Lower lobe of right lung (tissue), 2 donors: ENCODE measurements at regions not wholly inside any gene's neighbourhood (a gene's known extent, or its start where the extent isn't known, plus 50 kb on each side); places are given as distances from the start of the nearest gene placed in this dataset.

Source experiments
- ATAC-seq, 2 donors: fragments of 200-7000 bp; cut with Tn5 transposase; one replicate each; pipeline ENCODE4 v1.9.1; 2020 to 2022; ENCODE audit warnings: mild to moderate bottlenecking in 2 of 2, moderate library complexity in 2 of 2
- DNase-seq: peaks from one replicate; pipeline ENCODE4 v3.0.0-alpha.2; 2020
- H3K27ac ChIP-seq: fragments of 200-600 bp; one replicate; pipeline ENCODE4 v1.8.0; 2022
- H3K27me3 ChIP-seq: fragments of 200-600 bp; one replicate; pipeline ENCODE4 v1.8.0; 2022; ENCODE audit warnings: low read depth
- H3K36me3 ChIP-seq: fragments of 200-600 bp; one replicate; pipeline ENCODE4 v1.8.0; 2022; ENCODE audit warnings: mild to moderate bottlenecking
- H3K4me1 ChIP-seq: fragments of 200-600 bp; one replicate; pipeline ENCODE4 v1.8.0; 2022
- H3K4me3 ChIP-seq: fragments of 200-600 bp; one replicate; pipeline ENCODE4 v1.8.0; 2022; ENCODE audit warnings: mild to moderate bottlenecking
- H3K9me3 ChIP-seq: fragments of 200-600 bp; one replicate; pipeline ENCODE4 v1.8.0; 2022
- CTCF ChIP-seq: fragments of 200-600 bp; IDR thresholded peaks from one replicate; pipeline ENCODE4 v1.8.0; 2022; ENCODE audit warnings: antibody characterized with exemption, mild to moderate bottlenecking
- intact Hi-C: fragments of 100-400 bp; cut with DNase I; formaldehyde crosslinking; loops from one replicate; pipeline ENCODE4 v1.11.0; 2022
- donor health status: DM: no; HTN: yes; CAD: no; lungs with severe emphysema.

DNA sequence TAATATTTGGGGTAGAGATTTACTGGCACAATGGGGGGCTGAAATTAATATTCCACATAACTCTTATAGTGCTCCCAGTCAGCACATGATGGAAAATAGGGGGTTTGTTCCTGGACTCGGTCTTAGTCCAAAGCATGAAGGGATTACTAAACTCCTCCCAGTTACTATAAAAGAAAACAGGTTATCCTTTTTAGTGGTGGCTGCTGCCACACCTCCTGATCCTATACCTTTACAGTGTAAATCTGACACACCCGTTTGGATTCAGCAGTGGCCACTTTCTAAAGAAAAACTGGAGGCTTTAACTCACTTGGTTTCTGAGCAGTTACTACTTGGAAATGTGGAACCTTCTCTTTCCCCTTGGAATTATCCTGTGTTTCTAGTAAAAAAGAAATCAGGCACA lies 572.9 kb upstream of the PTGER4 start:
- intact Hi-C loops = no loop called here
- Histone ChIP-seq H3K4me1 (no peaks in the 10 kb centered on the region), H3K27me3 (no peaks in the 10 kb centered on the region), H3K9me3 (no peaks in the 10 kb centered on the region), H3K36me3 (no peaks in the 10 kb centered on the region), H3K4me3 (no peak overlapping the region), H3K27ac (no peak overlapping the region)
- no peak for ATAC-seq
- no peak for DNase-seq
- TF ChIP-seq CTCF = no peak

DNA sequence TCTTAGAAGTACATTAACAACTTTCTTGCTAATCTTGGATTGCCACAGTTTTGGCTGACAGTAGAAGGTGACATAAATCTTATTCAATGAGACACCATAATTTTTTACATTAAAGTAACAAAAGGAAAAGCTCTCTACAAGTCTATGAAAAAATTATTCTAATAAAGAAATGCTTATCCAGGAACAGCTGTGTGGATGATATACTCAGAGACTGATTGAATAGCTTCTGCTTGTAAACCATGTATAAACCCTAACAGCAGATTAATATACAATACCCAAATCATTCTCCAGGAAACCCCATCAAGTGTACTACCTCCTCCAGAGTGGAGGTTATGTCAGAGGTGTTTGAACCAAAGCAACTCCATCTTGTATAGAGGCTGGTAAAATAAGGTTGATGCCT lies 581.4 kb upstream of the PTGER4 start:
- DNase-seq = no peak
- Histone ChIP-seq H3K27ac (no peak overlapping the region), H3K36me3 (no peaks in the 10 kb centered on the region), H3K4me3 (no peak overlapping the region), H3K27me3 (no peaks in the 10 kb centered on the region), H3K4me1 (no peaks in the 10 kb centered on the region), H3K9me3 (no peaks in the 10 kb centered on the region)
- intact Hi-C loops = no loop called here
- TF ChIP-seq CTCF = no peak
- no peak for ATAC-seq

GRCh38 chr5:40093550-40093949 lies 586.2 kb upstream of the PTGER4 start:
- no peaks in the 10 kb centered on the region for H3K4me1 ChIP-seq
- no peaks in the 10 kb centered on the region for H3K36me3 ChIP-seq
- intact Hi-C loops = no loop called here
- H3K27ac ChIP-seq = no peak overlapping the region
- no peak overlapping the region for H3K4me3 ChIP-seq
- peaks cover 3% of the 10 kb centered on the region for H3K9me3 ChIP-seq
- ATAC-seq = no peak
- TF ChIP-seq CTCF = no peak
- H3K27me3 ChIP-seq = no peaks in the 10 kb centered on the region
- no peak for DNase-seq

GRCh38 chr5:40089269-40089668 lies 590.4 kb upstream of the PTGER4 start:
- intact Hi-C loops = no loop called here
- Histone ChIP-seq H3K27ac (no peak overlapping the region), H3K27me3 (no peaks in the 10 kb centered on the region), H3K36me3 (no peaks in the 10 kb centered on the region), H3K4me3 (no peak overlapping the region), H3K4me1 (no peaks in the 10 kb centered on the region), H3K9me3 (peaks cover 3% of the 10 kb centered on the region)
- ATAC-seq = no peak
- DNase-seq = no peak
- no peak for TF ChIP-seq CTCF

GRCh38 chr5:40084614-40085013 lies 595.1 kb upstream of the PTGER4 start:
- no peaks in the 10 kb centered on the region for H3K9me3 ChIP-seq
- ATAC-seq = no peak
- no peaks in the 10 kb centered on the region for H3K36me3 ChIP-seq
- H3K27ac ChIP-seq = no peak overlapping the region
- H3K27me3 ChIP-seq = peaks cover 4% of the 10 kb centered on the region
- H3K4me1 ChIP-seq = no peaks in the 10 kb centered on the region
- no peak for DNase-seq
- no peak overlapping the region for H3K4me3 ChIP-seq
- intact Hi-C loops = no loop called here
- TF ChIP-seq CTCF = no peak

- DNase-seq (no peak), ATAC-seq (no peak)
- Histone ChIP-seq H3K27me3 (peaks cover 8% of the 10 kb centered on the region), H3K4me3 (no peak overlapping the region), H3K27ac (no peak overlapping the region), H3K36me3 (no peaks in the 10 kb centered on the region), H3K4me1 (peaks cover 5% of the 10 kb centered on the region), H3K9me3 (no peaks in the 10 kb centered on the region)
- TF ChIP-seq CTCF = no peak
- intact Hi-C loops = no loop called here
Observed at GRCh38 chr5:40082313-40082712, 597.4 kb upstream of the PTGER4 start.
